CD4-positive, alpha-beta T cell (primary cell): ENCODE measurements at regions not wholly inside any gene's neighbourhood (a gene's known extent, or its start where the extent isn't known, plus 50 kb on each side); places are given as distances from the start of the nearest gene placed in this dataset.

Experiments used
- ATAC-seq: fragments of 200-7000 bp; cut with Tn5 transposase; one replicate; pipeline ENCODE4 v1.10.0; 2022; ENCODE audit warnings: mild to moderate bottlenecking; ENCODE audit not compliant: poor library complexity
- CTCF ChIA-PET: fragments of 350-600 bp; sonication (Branson Sonifier 250); formaldehyde crosslinking; loops from one replicate; lab custom pipeline; 2021; ENCODE audit warnings: antibody characterized with exemption, inconsistent platforms; lab: Charles Lee
- POLR2A ChIA-PET: fragments of 350-600 bp; sonication (Branson Sonifier 250); formaldehyde crosslinking; loops from one replicate; lab custom pipeline; 2021; ENCODE audit warnings: antibody characterized with exemption, inconsistent platforms; lab: Charles Lee
- DNase-seq, 14 experiments: peaks; one replicate each; pipeline ENCODE4 v3.0.0-alpha.2; 2013 to 2020; ENCODE audit warnings: mixed read lengths in 2 of 14
- H3K27ac ChIP-seq, 2 donors: one replicate each; pipeline versions ENCODE4 v1.5.1 to v1.7.0; 2013; ENCODE audit warnings: low read length in 2 of 2, low read depth in 1 of 2, mild to moderate bottlenecking in 1 of 2
- H3K27me3 ChIP-seq, 2 experiments: 1 replicate in 1 of 2; 2 replicates in 1 of 2; pipeline versions ENCODE4 v1.6.1 to v1.7.0; 2013; ENCODE audit warnings: low read length in 2 of 2, control low read depth in 1 of 2, mild to moderate bottlenecking in 1 of 2, moderate library complexity in 1 of 2; ENCODE audit not compliant: insufficient read depth in 2 of 2, control insufficient read depth in 1 of 2
- H3K36me3 ChIP-seq: one replicate; pipeline ENCODE4 v1.6.1; 2013; ENCODE audit warnings: low read length, control low read depth; ENCODE audit not compliant: insufficient read depth
- H3K4me1 ChIP-seq: one replicate; pipeline ENCODE4 v1.6.1; 2013; ENCODE audit warnings: low read length, control low read depth; ENCODE audit not compliant: insufficient read depth
- H3K4me3 ChIP-seq: one replicate; pipeline ENCODE4 v1.5.1; 2013; ENCODE audit warnings: mild to moderate bottlenecking, low read length, moderate library complexity
- H3K9me3 ChIP-seq, 2 experiments: 1 replicate in 1 of 2; 2 replicates in 1 of 2; pipeline versions ENCODE4 v1.6.1 to v1.7.0; 2013; ENCODE audit warnings: low read length in 2 of 2, mild to moderate bottlenecking in 2 of 2, control low read depth in 1 of 2, moderate library complexity in 1 of 2; ENCODE audit not compliant: control insufficient read depth in 1 of 2, insufficient read depth in 1 of 2
- H3K27ac Mint-ChIP-seq: one replicate; pipeline ENCODE4 v1.8.0; 2020; ENCODE audit warnings: mixed read lengths
- H3K27me3 Mint-ChIP-seq: one replicate; pipeline ENCODE4 v1.8.0; 2021; ENCODE audit warnings: mixed read lengths
- H3K36me3 Mint-ChIP-seq: one replicate; pipeline ENCODE4 v1.8.0; 2021; ENCODE audit warnings: low read depth, mixed read lengths
- H3K4me1 Mint-ChIP-seq: one replicate; pipeline ENCODE4 v1.8.0; 2021; ENCODE audit warnings: low read depth, mixed read lengths
- H3K4me3 Mint-ChIP-seq: one replicate; pipeline ENCODE4 v1.8.0; 2020; ENCODE audit warnings: mild to moderate bottlenecking, mixed read lengths
- H3K9me3 Mint-ChIP-seq: one replicate; pipeline ENCODE4 v1.8.0; 2020; ENCODE audit warnings: mixed read lengths
- CTCF ChIP-seq: fragments of 200-600 bp; IDR thresholded peaks from one replicate; pipeline ENCODE4 v1.8.0; 2022; ENCODE audit warnings: antibody characterized with exemption, mild to moderate bottlenecking
- intact Hi-C, 2 experiments: fragments of 100-400 bp; cut with DNase I in 1 of 2; cut with micrococcal nuclease in 1 of 2; formaldehyde crosslinking; loops; one replicate each; pipeline versions ENCODE4 v1.15.1 to v1.9.0; 2023 to 2025; cut with DNase I, micrococcal nuclease

- ChIA-PET CTCF (no interaction called here), POLR2A (no interaction called here)
- Histone ChIP-seq H3K27me3 (no peaks in the 10 kb centered on the region), H3K9me3 (no peaks in the 10 kb centered on the region), H3K27ac (no peak overlapping the region), H3K4me3 (no peak overlapping the region), H3K36me3 (no peaks in the 10 kb centered on the region), H3K4me1 (no peaks in the 10 kb centered on the region)
- no peak overlapping the region for H3K27ac Mint-ChIP-seq
- no peak overlapping the region for H3K4me3 Mint-ChIP-seq
- DNase-seq: no peak
- TF ChIP-seq CTCF: no peak
- intact Hi-C loops: loop anchor here in 1 of 2 experiments (5.0 kb wide), 1 partner anchor 528 kb away; no protein-coding TSS in a partner anchor
- no peak for ATAC-seq
- no peaks in the 10 kb centered on the region for H3K27me3 Mint-ChIP-seq
- H3K36me3 Mint-ChIP-seq: no peaks in the 10 kb centered on the region
- no peaks in the 10 kb centered on the region for H3K9me3 Mint-ChIP-seq
- no peaks in the 10 kb centered on the region for H3K4me1 Mint-ChIP-seq
Measured at GRCh38 chr6:139895205-139895793, 520.9 kb upstream of the CITED2 start.

- ATAC-seq (no peak), DNase-seq (no peak)
- no peaks in the 10 kb centered on the region for H3K27me3 ChIP-seq
- POLR2A ChIA-PET: no interaction called here
- TF ChIP-seq CTCF: no peak
- Mint-ChIP-seq H3K36me3 (no peaks in the 10 kb centered on the region), H3K9me3 (no peaks in the 10 kb centered on the region), H3K4me1 (no peaks in the 10 kb centered on the region), H3K27me3 (no peaks in the 10 kb centered on the region), H3K4me3 (no peak overlapping the region), H3K27ac (no peak overlapping the region)
- H3K9me3 ChIP-seq: no peaks in the 10 kb centered on the region
- H3K4me3 ChIP-seq: no peak overlapping the region
- no peaks in the 10 kb centered on the region for H3K4me1 ChIP-seq
- no peaks in the 10 kb centered on the region for H3K36me3 ChIP-seq
- no peak overlapping the region for H3K27ac ChIP-seq
- intact Hi-C loops: no loop called here
- CTCF ChIA-PET: no interaction called here
Measured at GRCh38 chr6:139894271-139894670, 519.8 kb upstream of the CITED2 start.

- Histone ChIP-seq H3K27ac (no peak overlapping the region), H3K9me3 (no peaks in the 10 kb centered on the region), H3K4me3 (no peak overlapping the region), H3K27me3 (no peaks in the 10 kb centered on the region), H3K4me1 (no peaks in the 10 kb centered on the region), H3K36me3 (no peaks in the 10 kb centered on the region)
- ChIA-PET CTCF (no interaction called here), POLR2A (no interaction called here)
- no peak overlapping the region for H3K27ac Mint-ChIP-seq
- H3K4me1 Mint-ChIP-seq: no peaks in the 10 kb centered on the region
- intact Hi-C loops: no loop called here
- peaks cover 7% of the 10 kb centered on the region for H3K27me3 Mint-ChIP-seq
- ATAC-seq (no peak), DNase-seq (no peak)
- no peak overlapping the region for H3K4me3 Mint-ChIP-seq
- no peaks in the 10 kb centered on the region for H3K36me3 Mint-ChIP-seq
- H3K9me3 Mint-ChIP-seq: no peaks in the 10 kb centered on the region
- TF ChIP-seq CTCF: no peak
Measured at GRCh38 chr6:139891471-139891870, 517.0 kb upstream of the CITED2 start.
